HG02943 (cell line): ENCODE measurements at regions not wholly inside any gene's neighbourhood (a gene's known extent, or its start where the extent isn't known, plus 50 kb on each side); places are given as distances from the start of the nearest gene placed in this dataset.
A peak's percentile ranks its signal among the peaks of the same experiment; 100 is the strongest.

Source experiments
- ATAC-seq: cut with Tn5 transposase; IDR thresholded peaks from one replicate; pipeline ENCODE4 v1.9.1; 2021; ENCODE audit warnings: mild to moderate bottlenecking, low read depth, moderate library complexity; ENCODE audit not compliant: unreplicated experiment

DNA sequence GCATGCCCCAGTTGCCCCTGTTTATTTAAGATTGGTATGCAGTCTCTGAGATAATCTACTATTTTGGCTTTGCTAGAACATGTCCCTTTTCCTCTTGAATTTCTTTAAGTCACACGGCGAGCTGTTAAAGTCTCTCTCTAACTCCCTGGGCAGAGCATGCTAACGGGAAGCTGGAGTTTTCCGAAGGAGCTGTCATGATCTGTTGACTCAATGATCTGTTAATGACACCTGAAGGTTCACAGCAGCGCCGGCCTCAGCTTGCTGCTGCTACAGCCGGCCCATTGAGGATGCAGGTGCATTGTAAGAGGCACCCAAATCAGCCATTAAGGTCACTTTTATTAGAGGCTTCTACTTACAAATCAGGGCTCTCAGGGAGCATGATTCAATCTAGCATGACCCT lies 1203.4 kb downstream of the MAT2B start:
- ATAC-seq, result no peak

GRCh38 chr5:164713682-164714081 lies 1208.3 kb downstream of the MAT2B start:
- no peak for ATAC-seq

DNA sequence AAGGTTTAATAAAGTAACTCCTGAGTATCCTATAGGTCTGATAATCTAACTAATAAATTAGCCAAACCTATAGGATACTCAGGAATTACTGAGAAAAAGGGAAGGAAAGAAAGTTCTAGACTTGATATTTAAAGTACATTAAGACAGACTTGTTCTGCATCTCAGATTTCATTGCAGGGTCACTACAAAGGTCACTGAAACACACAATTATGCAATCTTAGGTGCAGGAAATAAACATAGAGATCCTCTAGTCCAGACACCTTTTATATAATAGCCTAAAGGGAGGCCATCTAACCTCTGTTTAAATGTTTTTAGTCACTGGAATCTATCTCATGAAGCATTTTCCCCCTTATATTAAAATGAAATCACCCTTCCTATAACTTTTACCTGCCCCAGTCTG lies 1215.7 kb downstream of the MAT2B start:
- no peak for ATAC-seq

DNA sequence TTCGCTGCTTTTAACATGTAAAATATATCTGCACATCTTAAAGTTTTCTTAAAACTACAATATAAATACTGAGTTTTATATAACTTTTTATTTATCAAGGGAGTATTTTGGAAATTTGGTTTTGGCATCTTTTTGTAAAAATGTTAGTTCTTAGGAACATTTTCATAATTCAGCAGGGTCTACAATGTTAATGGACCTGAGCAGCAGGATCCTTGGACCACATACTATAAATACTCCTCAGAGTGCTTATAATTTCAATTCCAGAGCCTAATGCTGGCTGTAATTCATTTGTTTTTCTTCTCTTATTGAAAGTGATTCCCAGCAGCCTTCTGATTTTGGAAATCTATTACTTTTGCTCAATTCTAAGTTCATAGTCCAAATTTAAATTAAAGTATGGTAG lies 1216.2 kb downstream of the MAT2B start:
- no peak for ATAC-seq

DNA sequence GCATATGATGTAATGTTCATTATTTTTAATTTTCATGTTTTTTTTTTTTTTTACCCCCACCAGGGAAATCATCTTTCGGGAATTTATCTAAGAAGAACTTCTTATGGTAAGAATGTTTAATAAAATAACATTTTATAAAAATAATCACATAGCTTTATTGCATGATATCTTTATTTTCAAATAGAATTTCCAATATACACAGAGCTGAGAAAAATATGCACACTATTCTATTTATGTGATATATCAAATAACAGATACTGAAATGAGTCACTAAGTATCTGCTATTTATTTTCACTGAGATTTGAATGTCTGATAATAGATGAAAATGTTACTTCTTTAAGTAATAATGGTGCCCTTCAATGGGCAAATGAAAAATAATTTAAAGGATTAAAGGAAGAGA lies 1217.3 kb downstream of the MAT2B start:
- no peak for ATAC-seq

DNA sequence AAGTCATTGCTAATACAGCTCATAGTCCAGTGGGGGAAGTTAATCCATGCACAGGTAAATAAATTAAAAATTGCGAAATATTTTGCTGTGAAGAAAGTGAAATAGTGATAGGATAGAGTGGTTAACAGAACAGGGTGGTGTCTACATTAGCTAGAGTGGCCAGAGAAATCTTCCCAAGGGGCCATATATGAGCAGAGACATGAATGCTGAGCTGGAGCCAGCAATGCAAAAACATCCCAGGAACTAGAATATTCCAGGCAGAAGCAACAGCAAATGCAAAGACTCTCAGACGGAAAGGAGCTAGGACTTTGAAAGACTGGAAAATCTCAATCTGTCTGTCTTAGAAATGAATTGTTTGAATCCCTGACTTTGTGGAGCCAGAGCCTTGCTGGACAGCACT lies 1221.6 kb downstream of the MAT2B start:
- no peak for ATAC-seq

- ATAC-seq, result no peak
Observed at GRCh38 chr5:164728733-164729132, 1223.3 kb downstream of the MAT2B start.

GRCh38 chr5:164735334-164735733 lies 1229.9 kb downstream of the MAT2B start:
- ATAC-seq, result no peak

- ATAC-seq, result no peak
Observed at GRCh38 chr5:164741376-164741775, 1236.0 kb downstream of the MAT2B start.

- ATAC-seq, result peak; percentile 95
Observed at GRCh38 chr5:164742025-164742424, 1236.6 kb downstream of the MAT2B start.

DNA sequence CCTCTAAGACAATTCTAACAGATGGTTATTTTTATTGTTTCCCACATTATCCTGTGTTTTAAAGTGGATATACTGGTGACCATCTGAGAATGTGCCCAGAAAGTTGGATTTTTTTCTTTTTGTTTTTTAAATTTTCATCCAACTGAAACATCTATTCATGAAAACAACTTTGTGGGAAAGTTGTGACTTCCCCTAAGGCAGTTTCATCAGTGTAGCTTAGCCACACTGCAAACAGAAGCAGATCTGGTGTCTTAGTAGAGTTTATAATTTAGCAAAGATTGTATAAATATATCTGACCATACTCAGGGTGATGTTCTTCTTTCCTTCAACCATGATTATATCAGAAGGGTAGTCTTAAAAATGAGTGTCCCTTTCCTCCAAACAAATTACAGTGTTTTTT lies 1241.3 kb downstream of the MAT2B start:
- no peak for ATAC-seq

DNA sequence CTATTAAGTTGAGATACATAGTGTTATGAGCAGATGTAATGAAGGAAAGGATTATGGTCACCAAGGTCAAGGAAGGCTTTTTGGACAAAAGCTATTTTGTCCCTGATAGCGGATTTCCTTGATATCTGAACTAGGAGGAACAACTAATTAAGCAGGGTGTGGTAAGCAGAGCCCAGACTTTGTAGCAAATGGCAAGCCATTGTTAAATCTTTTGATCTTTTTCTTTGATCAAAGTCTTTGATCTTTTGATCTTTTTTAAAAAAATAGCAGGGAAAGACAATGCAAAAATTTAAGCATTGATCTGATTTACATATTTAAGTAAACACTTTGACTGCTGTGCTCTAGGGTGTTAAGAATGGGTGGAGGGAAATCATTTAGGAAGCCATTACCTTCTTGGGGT lies 1242.0 kb downstream of the MAT2B start:
- ATAC-seq, result no peak

- peak; percentile 91 for ATAC-seq
Observed at GRCh38 chr5:164748861-164749260, 1243.4 kb downstream of the MAT2B start.

- no peak for ATAC-seq
Observed at GRCh38 chr5:164753434-164753833, 1248.0 kb downstream of the MAT2B start.

GRCh38 chr5:164763206-164763605 lies 1257.8 kb downstream of the MAT2B start:
- ATAC-seq, result no peak

- no peak for ATAC-seq
Observed at GRCh38 chr5:164772122-164772521, 1266.7 kb downstream of the MAT2B start.

DNA sequence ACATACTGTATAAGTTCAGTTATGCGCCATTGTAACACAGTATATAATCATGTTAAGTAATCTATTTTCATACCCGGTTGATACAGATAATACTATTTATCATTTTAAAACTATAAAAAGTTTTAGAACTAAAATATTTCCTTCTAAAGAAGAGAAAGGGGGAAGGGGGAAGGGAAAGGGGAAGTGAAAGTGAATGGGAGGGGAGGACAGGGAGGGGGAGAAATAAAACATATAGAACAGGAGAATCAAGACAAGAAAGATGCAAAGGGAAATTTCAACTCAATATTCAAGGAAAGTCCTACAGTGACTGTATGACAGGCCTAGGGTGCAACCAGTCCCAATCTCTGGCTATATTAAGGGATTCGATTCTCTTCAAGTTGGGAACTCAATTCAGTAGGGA lies 1278.8 kb downstream of the MAT2B start:
- no peak for ATAC-seq

DNA sequence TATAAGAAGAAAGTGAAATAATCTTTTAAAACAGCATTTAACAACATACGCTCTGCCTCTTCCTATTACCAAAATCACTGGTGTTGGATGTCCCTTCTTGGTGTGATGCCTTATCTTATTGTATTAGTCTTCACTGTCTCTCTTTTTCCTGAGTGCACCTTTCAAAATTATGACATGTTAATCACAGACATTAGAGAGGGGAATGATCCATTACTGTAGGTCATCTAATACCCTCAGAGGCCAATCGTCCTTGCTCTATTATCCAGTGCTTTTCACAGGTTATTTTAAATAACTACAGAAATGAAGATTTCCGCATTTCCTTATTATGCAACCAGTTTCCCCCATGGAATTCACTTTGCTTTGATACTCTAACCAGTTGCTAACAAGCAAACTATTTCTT lies 1292.7 kb downstream of the MAT2B start:
- no peak for ATAC-seq

DNA sequence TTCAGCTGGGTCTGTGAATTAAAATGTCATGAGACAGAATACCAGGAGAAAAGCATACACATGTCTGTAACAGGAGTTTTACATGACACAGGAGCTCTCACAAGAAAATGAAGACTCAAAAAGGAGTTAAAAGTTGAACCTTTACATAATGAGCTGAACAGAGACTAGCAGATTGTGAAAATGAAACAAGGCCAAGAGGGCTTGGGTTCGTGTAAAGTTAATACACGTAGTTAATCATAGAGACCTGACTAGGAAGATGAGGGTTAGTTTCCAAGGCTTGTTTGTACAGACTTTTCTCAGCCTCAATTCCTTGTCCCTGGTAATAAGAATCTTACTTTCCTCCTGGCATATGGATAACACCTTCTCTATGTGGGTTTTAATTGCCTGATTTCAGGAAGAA lies 1294.0 kb downstream of the MAT2B start:
- ATAC-seq, result no peak

DNA sequence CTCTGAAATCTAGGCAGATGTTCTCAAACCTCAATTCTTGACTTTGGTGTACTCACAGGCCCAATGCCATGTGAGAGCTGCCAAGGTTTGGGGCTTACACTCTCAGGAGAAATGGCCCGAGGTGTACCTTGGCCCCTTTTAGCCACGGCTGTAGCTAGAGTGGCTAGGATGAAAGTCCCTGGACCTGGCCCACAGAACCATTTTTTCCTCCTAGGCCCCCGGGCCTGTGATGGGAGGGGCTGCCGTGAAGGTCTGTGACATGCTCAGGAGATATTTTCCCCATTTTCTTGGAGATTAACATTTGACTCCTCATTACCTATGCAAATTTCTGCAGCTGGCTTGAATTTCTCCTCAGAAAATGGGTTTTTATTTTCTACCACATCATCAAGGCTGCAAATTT lies 1296.5 kb downstream of the MAT2B start:
- no peak for ATAC-seq

DNA sequence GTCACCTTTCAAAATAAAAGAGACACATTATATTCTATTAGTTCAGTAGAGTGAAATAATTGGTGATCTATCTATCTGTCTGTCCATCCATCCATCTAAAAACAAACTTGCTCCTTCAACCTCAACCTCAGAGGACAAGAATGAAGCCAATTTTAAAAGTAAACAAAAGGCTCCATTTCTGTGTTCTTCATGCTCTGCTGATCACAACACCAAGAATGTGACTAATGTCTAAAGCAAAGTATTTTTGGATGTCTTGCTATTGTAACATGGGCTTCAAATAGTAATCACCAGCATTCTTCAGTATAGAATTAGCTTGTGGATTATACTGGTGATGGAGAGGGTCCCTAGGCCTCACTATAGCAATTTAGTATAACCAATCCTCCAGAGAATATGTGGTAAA lies 1304.4 kb downstream of the MAT2B start:
- no peak for ATAC-seq

- no peak for ATAC-seq
Observed at GRCh38 chr5:164818445-164818844, 1313.0 kb downstream of the MAT2B start.

GRCh38 chr5:164824671-164825070 lies 1319.3 kb downstream of the MAT2B start:
- ATAC-seq, result no peak

DNA sequence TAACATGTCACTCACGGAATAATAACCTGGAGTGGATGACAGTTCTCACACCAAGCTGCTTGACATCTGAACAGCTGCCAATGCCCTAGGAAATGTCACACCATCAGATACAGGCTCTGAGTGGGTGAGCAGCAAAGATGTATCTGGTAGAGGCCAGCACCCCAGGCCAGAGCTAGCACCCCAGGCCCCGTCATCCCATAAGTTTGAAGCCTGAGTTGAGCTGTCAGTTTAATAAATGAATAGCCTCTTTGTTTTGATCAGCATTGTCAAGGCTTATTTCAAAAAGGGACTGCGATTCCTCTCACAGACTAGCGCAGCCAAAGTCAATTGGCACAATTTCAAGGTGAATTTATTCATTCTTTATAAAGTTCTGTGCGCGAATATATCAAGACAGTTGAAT lies 1327.1 kb downstream of the MAT2B start:
- ATAC-seq, result no peak
